Mucosa of gallbladder (tissue), 1 donor: ENCODE measurements at regions not wholly inside any gene's neighbourhood (a gene's known extent, or its start where the extent isn't known, plus 50 kb on each side); places are given as distances from the start of the nearest gene placed in this dataset.

Experiments used
- DNase-seq: peaks from one replicate; pipeline ENCODE4 v3.0.0-alpha.2; 2020; ENCODE audit warnings: low spot score
- donor health status: DM: no; HTN: no; CAD: no.

DNA sequence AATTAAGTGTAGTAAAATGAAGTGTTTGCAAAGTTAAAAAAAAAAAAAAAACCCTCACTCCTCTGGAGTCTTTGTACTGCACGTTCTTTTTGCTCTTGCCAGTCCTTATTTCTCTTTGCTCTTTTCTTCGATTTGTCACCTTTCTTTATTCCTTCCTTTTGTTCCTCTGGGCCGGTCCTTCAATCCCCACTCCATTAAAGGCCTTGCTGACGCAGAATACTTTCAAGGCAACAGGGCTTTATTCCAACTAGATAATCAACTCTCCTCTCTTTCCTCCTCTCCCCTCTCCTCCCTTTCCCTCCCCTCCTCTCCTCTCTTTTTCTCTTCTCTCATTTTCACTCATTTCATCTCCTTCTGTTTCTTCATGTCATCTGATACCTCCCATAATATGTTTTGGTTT, 138.2 kb upstream of the NTM start:
- no peak for DNase-seq

DNA sequence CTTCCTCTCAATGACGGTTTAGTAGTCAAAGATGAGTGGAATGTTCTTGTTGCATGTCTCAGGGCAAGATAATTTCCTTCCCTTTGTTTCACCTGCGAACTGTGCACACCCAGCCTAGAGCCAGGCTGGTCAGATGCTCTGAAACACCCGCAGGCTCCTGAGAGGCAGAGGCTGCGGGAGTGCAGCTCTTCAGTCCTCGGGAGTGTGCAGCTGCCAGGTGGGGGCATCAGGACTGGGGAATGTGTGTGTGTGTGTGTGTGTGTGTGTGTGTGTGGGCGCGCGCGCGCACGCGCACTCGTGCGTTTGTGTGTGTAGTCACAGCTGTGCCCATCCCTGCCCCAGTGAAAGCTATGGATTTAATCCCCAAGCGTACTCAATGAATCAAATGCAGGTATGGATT, 136.2 kb upstream of the NTM start:
- DNase-seq: no peak

DNA sequence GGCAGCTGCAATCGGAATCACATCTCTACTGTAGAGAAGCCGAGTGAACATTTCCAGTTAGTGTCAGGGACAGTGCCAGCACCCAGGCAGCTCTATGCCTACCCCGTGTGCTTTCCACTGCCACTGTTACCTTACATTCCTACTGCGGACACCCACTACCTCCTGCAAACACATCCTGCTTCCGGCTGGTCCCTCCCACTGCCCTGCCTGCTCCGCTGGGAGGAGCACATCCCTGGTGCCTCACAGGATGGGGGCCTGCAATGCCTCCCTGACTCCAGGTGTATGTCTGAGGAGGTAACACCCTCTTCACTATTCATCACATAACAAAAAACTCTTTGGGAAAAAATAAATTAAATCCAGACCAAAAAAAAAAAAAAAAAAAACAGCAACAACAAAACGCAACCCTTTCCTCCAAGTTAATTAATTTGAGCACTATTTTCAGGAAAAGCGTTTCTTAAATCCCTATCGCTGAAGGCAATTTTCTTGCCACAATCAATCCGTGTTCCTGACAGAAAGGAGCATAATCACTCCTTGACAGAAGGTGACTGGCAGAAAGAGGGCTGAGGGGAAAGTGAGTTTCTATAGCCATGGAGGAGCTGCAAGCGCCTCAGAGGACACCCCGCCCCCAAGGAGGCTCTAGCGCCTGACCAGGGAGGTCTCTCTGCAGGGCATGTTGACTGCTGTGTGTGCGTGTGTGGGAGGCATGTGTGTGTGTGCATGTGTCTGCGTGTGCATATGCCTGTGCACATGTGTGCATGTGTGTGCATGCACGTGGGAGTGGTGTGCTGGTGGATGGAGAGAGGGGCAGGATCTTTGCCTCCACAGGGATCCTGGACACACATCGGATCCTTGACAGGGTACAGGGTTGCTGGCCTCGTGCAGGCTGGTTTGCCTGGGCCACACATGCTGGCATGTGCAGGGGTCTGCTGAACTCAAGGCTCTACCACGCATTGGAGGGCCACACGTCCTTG, 134.8 kb upstream of the NTM start:
- DNase-seq: no peak

DNA sequence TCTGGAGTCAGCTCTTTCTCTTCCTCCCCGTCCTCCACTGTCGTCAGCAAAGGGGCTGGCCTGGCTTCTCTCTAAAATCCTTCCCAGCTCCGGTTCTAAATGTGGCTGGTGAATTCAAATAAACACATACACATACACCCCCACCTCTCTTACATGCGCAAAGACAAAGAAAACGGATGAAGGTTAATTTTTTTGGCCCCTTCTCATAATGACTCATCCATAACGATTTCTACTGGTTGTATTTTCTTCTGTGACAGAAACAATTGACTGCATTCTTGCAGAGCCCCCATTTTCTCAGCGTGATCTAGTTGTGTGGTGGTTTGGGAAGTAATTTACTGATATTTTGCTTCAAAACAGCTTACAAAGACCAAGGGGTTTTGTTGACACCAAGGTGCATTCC, 130.0 kb upstream of the NTM start:
- DNase-seq: no peak

DNA sequence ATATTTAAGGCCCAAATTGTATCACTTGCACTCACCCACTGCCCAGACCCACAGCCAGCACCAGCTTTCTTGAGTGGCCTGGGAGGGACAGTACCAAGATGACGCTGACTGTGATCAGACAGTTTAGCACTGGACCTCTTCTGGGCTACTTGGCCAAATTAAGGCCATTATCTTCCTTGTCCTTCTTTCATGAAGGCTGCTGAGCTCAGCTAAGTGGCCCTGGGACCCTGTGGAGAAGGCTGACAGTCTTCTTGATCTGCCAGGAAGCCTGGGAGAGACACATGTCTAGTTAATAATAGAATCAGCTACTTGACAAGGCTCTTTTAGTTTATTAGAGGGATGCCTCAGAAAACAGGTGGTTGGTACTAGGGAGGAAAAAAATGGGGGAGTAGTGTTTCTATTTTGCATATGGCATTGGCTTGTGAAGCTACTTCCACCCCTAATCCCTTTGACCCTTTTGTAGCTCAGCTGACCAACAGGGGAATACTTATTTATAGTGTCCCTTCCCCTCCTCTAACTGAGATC, 127.9 kb upstream of the NTM start:
- DNase-seq: no peak

DNA sequence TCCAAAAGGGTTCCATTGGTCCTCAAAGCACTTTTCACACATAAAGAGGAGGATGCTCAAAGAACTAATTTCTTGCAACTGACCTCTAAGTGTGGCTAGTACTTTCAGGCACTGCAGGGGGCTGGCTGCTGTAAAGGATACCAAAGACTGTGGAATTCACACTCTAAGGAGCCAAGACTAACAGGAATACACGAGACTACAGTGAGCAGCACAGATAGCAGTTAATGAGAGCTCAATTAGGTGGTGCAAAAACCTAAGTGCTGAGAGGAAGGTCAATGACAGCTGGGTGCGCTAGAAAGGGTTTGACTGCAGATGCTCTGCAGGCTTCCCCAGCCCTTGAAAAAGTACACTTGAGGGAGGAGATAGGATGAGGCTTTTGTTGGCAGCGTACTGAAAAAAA, 124.3 kb upstream of the NTM start:
- no peak for DNase-seq

DNA sequence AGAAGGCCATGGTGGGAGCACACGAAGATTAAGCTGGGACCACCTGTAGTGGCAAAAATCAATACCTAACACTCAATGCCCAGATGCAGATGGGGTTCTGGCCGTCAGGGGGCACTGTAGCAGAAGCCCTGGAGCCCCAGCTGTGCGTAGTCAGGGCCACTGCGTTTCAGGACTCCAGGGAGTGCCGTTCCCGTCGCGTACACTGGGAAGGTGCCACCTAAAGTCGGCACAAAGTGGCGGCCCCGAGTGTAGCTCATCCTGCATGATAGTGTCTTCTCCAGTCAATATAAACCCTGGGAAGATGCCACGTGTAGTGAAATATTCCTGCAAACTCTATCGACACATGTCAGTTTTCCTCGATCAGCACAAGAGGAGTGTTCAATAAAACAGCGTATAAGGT, 123.8 kb upstream of the NTM start:
- peak; percentile 23 for DNase-seq

DNA sequence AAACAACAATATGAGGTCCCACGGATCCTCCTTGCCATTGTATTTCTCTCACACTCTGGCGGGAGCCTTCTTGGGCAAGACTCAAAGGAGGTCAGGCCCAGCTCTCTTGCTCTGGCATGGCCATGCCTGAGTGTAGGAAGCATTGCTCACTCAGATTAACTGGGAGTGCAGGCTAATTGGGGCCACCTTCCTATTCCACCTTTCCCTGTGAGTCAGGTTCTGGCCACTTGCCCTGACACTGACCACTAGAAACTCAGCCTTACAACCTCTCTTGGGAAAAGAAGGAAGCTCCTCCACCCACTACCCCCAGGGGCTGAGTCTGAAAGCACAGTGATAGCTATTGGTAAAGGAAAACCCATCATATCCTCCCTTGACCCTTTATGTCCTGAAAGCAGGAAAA, 121.8 kb upstream of the NTM start:
- DNase-seq: no peak

DNA sequence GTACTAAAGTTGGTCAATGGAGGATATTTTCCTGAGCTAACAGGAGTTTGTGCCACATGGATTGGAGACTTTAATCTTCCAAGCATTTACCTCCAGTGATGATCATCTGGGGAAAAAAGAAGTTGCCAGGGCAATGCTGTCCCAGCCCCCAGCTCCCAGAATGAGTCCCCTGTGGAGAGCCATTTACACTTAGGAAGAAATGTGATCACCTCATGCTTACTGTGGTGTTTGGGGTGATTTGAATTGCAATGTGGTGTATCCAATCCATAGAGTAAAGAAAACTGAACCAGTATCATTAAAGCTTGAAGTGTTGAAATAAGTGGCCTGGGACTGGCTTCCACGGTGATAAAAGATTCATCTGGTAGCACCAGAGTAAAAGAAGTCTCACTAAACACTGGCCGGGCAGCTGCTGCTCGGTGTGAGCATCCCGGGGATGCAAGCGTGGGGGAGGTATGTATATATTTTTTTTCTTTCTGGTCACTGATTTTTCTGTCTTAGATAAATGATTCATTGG, 117.2 kb upstream of the NTM start:
- no peak for DNase-seq

DNA sequence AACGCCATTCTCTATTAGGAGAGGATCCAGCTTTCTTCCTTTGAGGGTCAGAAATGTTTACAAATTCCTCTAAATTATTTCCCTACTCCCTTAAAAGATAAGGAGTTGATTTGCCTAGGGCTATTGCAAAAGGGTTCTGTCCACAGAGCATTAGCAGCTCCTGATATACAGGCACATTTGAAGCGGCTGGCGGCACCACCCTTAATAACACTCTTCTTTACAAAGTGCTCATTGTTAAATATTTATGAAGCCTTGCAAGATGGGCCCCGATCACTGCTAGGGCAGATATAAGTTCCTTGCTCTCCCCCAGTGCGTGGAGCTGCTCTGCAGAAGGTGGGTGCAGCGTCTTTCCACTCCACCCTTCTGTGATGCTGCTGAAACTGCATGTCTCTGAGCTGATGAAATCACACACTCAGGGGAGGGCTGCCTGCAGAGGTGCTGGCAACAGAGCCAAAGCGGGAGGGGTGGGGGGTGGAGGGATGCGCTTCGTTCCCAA, 116.7 kb upstream of the NTM start:
- DNase-seq: no peak

DNA sequence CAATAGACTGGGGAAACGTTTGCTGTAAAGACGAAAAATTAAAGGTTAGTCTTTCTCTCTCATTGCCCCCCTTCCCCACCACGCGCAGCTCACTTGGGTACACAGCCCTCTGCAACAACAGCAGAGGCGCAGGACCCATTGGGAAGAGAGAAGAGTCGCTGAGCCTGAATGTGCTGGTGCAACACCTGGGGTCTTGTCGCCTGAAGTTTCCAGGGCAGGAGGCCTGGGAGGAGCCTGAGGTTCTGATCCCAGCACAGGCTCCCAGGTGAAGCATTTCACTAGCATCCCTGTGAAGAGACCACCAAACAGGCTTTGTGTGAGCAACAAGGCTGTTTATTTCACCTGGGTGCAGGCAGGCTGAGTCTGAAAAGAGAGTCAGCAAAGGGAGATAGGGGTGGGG, 116.2 kb upstream of the NTM start:
- DNase-seq: no peak

DNA sequence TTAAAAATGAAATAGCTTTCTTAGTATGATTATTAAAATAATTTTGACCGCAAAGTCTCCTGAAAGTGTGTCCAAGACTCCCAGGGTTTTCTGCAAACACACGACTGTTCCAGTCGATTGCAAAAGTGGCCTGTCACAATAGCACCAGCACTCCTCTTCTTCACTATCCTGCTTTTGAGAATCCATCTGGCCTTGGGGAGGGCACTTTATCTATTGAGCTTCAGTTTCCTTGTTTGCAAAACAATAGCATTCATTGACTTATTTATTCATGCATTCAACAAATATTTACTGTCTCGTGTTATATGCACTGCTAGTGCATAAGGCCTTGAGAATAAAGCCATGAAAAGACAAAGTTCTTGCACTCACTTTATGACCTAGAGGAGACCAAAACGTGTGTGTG, 96.2 kb upstream of the NTM start:
- no peak for DNase-seq

DNA sequence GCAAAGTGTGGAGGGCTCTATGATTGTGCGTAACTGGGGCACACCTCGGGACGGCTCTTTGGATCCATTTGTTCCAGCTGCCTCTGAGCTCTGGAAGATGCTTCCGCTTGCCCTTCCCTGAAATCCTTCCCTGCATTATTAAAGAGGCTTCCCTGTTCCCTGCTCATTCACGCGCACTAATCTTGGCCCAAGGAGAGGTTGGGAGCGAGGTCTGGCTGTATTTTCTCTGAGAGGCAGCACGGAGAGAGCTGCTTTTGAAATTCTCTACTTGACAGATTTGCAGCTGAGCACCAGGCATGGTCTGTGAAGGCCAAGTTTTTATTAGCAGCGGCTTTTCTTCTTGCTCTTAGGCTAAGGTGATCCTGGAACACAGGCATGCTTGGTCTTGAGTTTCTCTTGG, 94.8 kb upstream of the NTM start:
- no peak for DNase-seq

DNA sequence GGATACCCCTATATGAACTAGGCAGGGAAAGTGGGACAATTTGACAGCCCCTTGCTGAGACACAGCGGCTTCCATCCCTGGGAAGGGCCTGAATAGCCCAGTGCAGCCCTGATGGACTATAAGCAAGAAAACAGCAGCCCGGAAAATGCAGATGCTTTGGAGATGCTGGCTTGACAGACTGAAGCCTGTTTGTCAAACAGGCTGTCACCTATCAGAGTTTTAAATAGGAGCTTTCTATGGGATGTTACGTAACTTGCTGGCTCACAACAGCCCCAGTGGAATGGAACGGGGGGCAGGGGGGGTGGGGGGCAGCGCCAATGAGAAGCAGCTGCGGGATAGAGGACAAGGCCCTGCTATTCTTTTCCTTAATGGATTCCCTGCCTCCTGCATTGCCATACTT, 91.9 kb upstream of the NTM start:
- no peak for DNase-seq

DNA sequence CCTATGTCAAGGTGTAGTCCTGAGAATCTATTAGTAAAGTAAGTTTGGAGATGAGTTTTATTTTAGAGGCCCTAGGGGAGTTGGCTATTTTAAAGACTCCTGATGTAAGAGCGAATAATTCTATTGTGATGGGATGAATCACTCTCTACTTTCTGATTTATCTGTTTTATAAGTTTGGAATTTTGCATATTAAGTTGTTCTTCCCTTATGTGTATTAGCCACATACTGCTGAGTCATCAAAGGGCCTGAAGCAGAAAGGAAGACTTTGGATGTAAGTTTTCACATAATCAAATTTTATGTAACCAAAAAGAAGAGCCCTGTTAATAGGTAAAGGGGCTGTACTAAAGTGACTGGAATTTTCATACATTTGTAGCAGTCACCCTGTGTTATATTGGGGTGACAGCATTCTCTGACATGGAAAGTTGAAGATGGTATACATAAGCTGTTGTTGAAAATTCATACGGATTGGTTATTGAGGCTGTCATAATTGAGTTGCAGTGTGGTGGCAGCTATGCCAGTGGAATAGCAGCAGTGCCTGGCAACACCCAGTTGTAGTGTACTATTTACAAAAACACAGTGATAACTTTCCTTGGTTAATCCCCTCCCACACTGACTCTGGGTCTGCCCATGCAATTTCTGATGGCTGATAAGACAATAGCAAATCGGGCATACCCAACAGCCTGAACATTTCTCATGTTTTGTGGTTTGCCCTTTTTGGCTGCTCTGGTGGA, 90.6 kb upstream of the NTM start:
- no peak for DNase-seq

DNA sequence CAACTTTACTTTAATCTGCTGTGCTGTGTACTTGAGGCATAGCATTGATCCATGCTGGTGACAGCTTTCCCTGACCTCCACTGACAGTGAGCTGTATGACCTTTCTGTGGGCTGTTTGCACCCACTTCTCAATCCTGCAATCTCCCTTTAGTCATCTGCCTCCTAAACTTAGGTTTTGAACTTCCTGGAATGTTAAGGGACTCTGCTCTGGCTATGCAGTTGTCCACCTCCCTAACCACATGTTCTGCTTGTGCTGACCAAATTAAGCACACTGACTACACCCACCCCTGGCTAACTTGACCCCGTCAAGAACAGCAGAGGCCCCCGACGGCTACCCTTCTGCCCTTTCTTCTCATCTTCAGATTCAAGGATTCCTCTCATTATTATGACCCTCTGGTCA, 89.1 kb upstream of the NTM start:
- DNase-seq: no peak

DNA sequence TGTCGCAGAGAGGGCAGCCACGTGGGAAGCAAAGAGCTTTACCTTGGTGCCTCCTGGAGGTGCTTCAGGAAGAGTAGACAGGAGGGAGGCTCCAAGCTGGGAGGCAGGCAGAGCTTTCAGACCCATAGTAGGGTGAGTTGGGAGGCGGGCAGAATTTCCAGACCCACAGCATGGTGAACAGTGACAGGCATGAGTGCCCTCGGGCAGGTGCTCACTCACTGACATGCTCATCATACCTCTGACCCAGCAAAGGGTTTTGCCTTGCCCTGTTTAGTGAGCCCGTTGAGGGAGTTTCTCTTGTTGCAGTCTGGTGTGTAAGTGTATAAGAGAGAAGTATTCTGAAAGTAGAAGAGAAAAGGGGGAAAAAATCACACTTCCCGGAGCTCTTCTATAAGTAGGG, 86.4 kb upstream of the NTM start:
- no peak for DNase-seq

DNA sequence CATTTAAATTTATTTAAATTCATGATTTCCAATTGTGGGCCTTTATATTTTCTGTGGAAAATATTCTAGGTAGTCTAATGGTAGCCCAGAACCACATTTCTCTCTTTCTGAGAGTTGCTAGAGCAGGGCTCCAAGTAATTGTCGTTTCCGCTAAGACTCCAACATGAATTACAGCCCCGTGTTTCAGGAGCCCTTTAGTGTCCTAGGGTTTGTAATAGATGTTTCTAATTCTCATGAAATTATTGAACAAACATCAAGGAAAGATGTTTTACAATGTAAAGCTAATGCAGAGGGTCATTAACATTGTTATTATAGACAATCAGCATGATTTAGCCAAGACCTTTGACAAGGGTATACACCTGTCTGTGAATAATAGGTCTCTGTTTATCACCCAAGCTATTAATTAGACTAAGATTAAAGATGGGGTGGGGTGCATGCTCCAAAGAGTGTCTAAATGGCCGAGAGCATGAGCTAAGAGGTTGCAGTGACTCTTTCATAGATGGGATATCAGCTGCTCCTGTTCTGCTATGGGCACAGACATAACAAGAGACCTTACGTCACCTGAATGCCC, 81.8 kb upstream of the NTM start:
- no peak for DNase-seq

DNA sequence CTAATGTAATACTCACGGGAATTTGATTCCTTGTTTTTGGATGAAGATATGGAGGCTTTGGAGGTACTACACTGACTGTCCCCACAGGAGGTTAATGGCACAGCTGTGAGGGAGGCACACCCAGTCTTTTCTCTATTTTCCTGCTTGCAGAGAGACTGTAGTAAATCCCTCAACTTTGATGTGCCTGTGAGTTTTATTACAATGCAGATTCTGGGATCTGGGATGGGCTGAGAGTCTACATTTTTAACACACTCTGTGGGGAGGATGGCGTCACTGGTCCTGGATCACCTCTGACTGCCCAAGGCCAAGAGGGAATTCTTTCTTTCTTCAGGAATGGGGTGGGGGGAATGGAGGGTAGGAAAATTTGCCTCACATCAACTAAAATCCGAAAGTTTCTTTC, 80.2 kb upstream of the NTM start:
- DNase-seq: no peak

DNA sequence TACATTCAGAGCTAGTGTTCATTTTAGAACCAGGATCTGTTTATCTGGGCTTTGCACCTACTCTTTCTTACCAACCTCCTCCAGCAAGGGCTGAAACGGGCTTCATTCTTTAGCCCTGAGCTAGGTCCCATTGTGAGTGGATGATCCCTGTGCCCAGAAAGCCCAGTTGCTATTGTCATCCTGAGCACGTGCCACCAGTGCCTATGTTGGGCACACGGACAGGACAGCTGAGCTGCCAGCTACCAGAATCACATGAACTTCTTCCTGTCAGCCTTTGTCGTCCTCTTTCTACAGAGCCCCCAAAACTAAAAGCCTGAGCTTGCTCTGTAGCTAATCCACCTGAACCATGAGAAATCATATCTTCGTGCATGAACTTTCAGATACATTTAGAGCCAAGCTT, 74.4 kb upstream of the NTM start:
- DNase-seq: no peak

DNA sequence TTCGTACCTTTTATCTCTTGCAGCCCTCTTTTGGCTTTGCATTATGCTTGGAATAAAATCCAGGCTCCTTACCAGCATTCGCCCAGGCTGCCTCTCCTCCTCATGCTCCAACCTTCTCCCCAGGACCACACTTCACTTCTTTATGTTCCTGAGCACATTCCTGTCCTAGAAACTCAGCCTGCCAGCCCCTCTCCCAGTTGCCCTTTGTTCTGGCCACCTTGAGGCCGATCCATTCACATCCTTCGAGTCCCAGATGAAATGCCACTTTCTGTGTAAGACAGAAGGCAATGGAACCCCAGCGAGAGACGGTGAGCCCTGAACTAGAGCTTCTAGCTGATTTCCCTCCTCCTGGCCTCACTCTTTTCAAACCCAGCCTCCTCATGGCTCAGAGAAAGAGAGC, 73.0 kb upstream of the NTM start:
- DNase-seq: no peak
